HCT116 (cell line): ENCODE measurements at regions not wholly inside any gene's neighbourhood (a gene's known extent, or its start where the extent isn't known, plus 50 kb on each side); places are given as distances from the start of the nearest gene placed in this dataset.

Source experiments
- ATAC-seq: fragments of 200-7000 bp; cut with Tn5 transposase; 2 replicates; pipeline ENCODE4 v1.9.1; 2020; ENCODE audit warnings: mild to moderate bottlenecking, moderate library complexity
- BruUV-seq: library from RNA; stranded (reverse); fragments of 400-500 nt; replicated peaks from 2 replicates; lab custom pipeline; 2021; lab: Mats Ljungman, UMichigan
- CTCF ChIA-PET: fragments of 300-600 bp; sonication (Branson Sonifier 250); formaldehyde crosslinking; loops from one replicate; lab custom pipeline; 2021; ENCODE audit warnings: antibody characterized with exemption; lab: Charles Lee
- POLR2A ChIA-PET: fragments of 300-600, 350-600 bp; sonication (Branson Sonifier 250); formaldehyde crosslinking; loops from one replicate; lab custom pipeline; 2021; ENCODE audit warnings: antibody characterized with exemption; lab: Charles Lee
- RAD21 ChIA-PET, 2 experiments: fragments of 300-600 bp; sonication (Branson Sonifier 250); formaldehyde crosslinking; loops; one replicate each; lab custom pipeline; 2023; ENCODE audit warnings: low total read pairs in 2 of 2; ENCODE audit not compliant: uncharacterized antibody in 2 of 2, unreplicated experiment in 2 of 2, low non-redundant PET in 1 of 2; lab: Charles Lee
- DNase-seq: peaks from one replicate; pipeline ENCODE4 v3.0.0-alpha.2; 2010; ENCODE audit warnings: low read depth, low spot score
- H2AFZ ChIP-seq: fragments of 200-600 bp; shearing (Covaris generic), sonication (generic); 2 replicates; pipeline ENCODE4 v1.6.1; 2017; ENCODE audit warnings: low read depth, mixed run types, mixed read lengths, antibody characterized with exemption, low read length; ENCODE audit not compliant: poor library complexity, severe bottlenecking
- H3K27ac ChIP-seq: 2 replicates; pipeline ENCODE4 v1.5.1; 2012; ENCODE audit warnings: low read depth, low read length
- H3K27me3 ChIP-seq: fragments of 200-600 bp; sonication (generic); 2 replicates; pipeline ENCODE4 v1.6.1; 2016; ENCODE audit warnings: mixed run types, low read length, mixed read lengths; ENCODE audit not compliant: insufficient read depth
- H3K36me3 ChIP-seq, 2 experiments: fragments of 200-500 bp in 1 of 2; fragments of 200-600 bp in 1 of 2; sonication (Bioruptor generic) in 1 of 2; sonication (generic) in 1 of 2; 2 replicates each; pipeline versions ENCODE4 v1.5.1 to v1.6.1; 2014 to 2016; ENCODE audit warnings: low read length in 2 of 2, inconsistent platforms in 1 of 2, mixed read lengths in 1 of 2, mixed run types in 1 of 2; ENCODE audit not compliant: insufficient read depth in 2 of 2, control insufficient read depth in 1 of 2
- H3K4me1 ChIP-seq, 2 experiments: fragments of 200-600 bp in 1 of 2; sonication (generic) in 1 of 2; 2 replicates each; pipeline versions ENCODE4 v1.5.1 to v1.6.1; 2012 to 2017; ENCODE audit warnings: low read length in 2 of 2, inconsistent platforms in 1 of 2, mild to moderate bottlenecking in 1 of 2, mixed read lengths in 1 of 2, mixed run types in 1 of 2, moderate library complexity in 1 of 2; ENCODE audit not compliant: insufficient read depth in 2 of 2, control insufficient read depth in 1 of 2
- H3K4me2 ChIP-seq: fragments of 200-600 bp; sonication (generic); 2 replicates; pipeline ENCODE4 v1.6.1; 2017; ENCODE audit warnings: mixed run types, low read length, mixed read lengths
- H3K4me3 ChIP-seq, 2 experiments: fragments of 200-600 bp in 1 of 2; sonication (generic) in 1 of 2; replicated peaks in 1 of 2; 2 replicates each; pipeline ENCODE4 v1.5.1; 2011 to 2016; ENCODE audit warnings: low read length in 2 of 2, control low read depth in 1 of 2, low read depth in 1 of 2, mild to moderate bottlenecking in 1 of 2, mixed read lengths in 1 of 2, mixed run types in 1 of 2
- H3K79me2 ChIP-seq: fragments of 200-600 bp; sonication (generic); 2 replicates; pipeline ENCODE4 v1.6.1; 2017; ENCODE audit warnings: mild to moderate bottlenecking, mixed run types, low read length, moderate library complexity, mixed read lengths; ENCODE audit not compliant: insufficient read depth
- H3K9ac ChIP-seq: fragments of 200-600 bp; sonication (generic); 2 replicates; pipeline ENCODE4 v1.6.1; 2016; ENCODE audit warnings: low read length, mixed read lengths
- H3K9me2 ChIP-seq: fragments of 200-600 bp; sonication (generic), shearing (Covaris generic); 2 replicates; pipeline ENCODE4 v1.6.1; 2017; ENCODE audit warnings: mixed run types, mild to moderate bottlenecking, moderate library complexity; ENCODE audit not compliant: insufficient read depth
- H3K9me3 ChIP-seq, 2 experiments: fragments of 200-500 bp in 1 of 2; fragments of 200-600 bp in 1 of 2; sonication (Bioruptor generic) in 1 of 2; sonication (generic) in 1 of 2; 2 replicates each; pipeline ENCODE4 v1.6.1; 2014 to 2017; ENCODE audit warnings: low read length in 2 of 2, mixed read lengths in 2 of 2, inconsistent platforms in 1 of 2, low read depth in 1 of 2, mild to moderate bottlenecking in 1 of 2, mixed run types in 1 of 2, moderate library complexity in 1 of 2; ENCODE audit not compliant: control insufficient read depth in 1 of 2, insufficient read depth in 1 of 2
- H4K20me1 ChIP-seq: fragments of 200-600 bp; sonication (generic), shearing (Covaris generic); 2 replicates; pipeline ENCODE4 v1.6.1; 2017; ENCODE audit warnings: mixed run types, mild to moderate bottlenecking, moderate library complexity; ENCODE audit not compliant: insufficient read depth
- FOSL1 ChIP-seq: IDR thresholded peaks from 2 replicates; pipeline ENCODE4 v1.6.1; 2012; ENCODE audit warnings: low read depth
- POLR2AphosphoS5 ChIP-seq: IDR thresholded peaks from 2 replicates; pipeline ENCODE4 v1.6.1; 2011; ENCODE audit warnings: mild to moderate bottlenecking, low read depth, low read length, moderate library complexity
- TCF7L2 ChIP-seq: IDR thresholded peaks from 2 replicates; pipeline ENCODE4 v1.7.0; 2011; ENCODE audit warnings: borderline replicate concordance, inconsistent platforms; ENCODE audit not compliant: insufficient read depth, insufficient read length; ENCODE audit errors: extremely low read depth
- ZBTB33 ChIP-seq: IDR thresholded peaks from 2 replicates; pipeline ENCODE4 v1.6.1; 2011; ENCODE audit warnings: mild to moderate bottlenecking, low read length, moderate library complexity; ENCODE audit not compliant: insufficient replicate concordance; ENCODE audit errors: extremely low read depth
- intact Hi-C: fragments of 100-400 bp; cut with micrococcal nuclease; formaldehyde crosslinking; loops from 2 replicates; pipeline ENCODE4 v1.10.0; 2022
- TF ChIP-seq, protein P1 (sequence below): IDR thresholded peaks from 2 replicates; pipeline ENCODE4 v1.6.1; 2012
- TF ChIP-seq, protein P2 (sequence below): IDR thresholded peaks from 2 replicates; pipeline ENCODE4 v1.6.1; 2012; ENCODE audit warnings: low read depth

GRCh38 chr10:2627969-2628368, 439.4 kb upstream of the PFKP start:
- BruUV-seq = no TSS peak
- ChIA-PET CTCF (no interaction called here), POLR2A (no interaction called here), RAD21 (no interaction called here)
- ATAC-seq = no peak
- intact Hi-C loops = no loop called here
- no peaks in the 10 kb centered on the region for H3K4me1 ChIP-seq
- no peak for DNase-seq
- no peak overlapping the region for H3K9ac ChIP-seq
- H4K20me1 ChIP-seq = no peaks in the 10 kb centered on the region
- no peaks in the 10 kb centered on the region for H3K9me2 ChIP-seq
- no peak for TF ChIP-seq POLR2AphosphoS5
- no peak for TF ChIP-seq TCF7L2
- TF ChIP-seq, protein P1, sequence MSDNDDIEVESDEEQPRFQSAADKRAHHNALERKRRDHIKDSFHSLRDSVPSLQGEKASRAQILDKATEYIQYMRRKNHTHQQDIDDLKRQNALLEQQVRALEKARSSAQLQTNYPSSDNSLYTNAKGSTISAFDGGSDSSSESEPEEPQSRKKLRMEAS = no peak
- TF ChIP-seq ZBTB33 = no peak
- TF ChIP-seq, protein P2, sequence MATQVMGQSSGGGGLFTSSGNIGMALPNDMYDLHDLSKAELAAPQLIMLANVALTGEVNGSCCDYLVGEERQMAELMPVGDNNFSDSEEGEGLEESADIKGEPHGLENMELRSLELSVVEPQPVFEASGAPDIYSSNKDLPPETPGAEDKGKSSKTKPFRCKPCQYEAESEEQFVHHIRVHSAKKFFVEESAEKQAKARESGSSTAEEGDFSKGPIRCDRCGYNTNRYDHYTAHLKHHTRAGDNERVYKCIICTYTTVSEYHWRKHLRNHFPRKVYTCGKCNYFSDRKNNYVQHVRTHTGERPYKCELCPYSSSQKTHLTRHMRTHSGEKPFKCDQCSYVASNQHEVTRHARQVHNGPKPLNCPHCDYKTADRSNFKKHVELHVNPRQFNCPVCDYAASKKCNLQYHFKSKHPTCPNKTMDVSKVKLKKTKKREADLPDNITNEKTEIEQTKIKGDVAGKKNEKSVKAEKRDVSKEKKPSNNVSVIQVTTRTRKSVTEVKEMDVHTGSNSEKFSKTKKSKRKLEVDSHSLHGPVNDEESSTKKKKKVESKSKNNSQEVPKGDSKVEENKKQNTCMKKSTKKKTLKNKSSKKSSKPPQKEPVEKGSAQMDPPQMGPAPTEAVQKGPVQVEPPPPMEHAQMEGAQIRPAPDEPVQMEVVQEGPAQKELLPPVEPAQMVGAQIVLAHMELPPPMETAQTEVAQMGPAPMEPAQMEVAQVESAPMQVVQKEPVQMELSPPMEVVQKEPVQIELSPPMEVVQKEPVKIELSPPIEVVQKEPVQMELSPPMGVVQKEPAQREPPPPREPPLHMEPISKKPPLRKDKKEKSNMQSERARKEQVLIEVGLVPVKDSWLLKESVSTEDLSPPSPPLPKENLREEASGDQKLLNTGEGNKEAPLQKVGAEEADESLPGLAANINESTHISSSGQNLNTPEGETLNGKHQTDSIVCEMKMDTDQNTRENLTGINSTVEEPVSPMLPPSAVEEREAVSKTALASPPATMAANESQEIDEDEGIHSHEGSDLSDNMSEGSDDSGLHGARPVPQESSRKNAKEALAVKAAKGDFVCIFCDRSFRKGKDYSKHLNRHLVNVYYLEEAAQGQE = no peak
- TF ChIP-seq FOSL1 = no peak
- H3K4me3 ChIP-seq = no peak overlapping the region
- peaks cover 0 to 14% of the 10 kb centered on the region in 2 experiments; a peak in 2 of 4 replicates for H3K9me3 ChIP-seq
- no peaks in the 10 kb centered on the region for H3K27me3 ChIP-seq
- no peak overlapping the region for H3K4me2 ChIP-seq
- H2AFZ ChIP-seq = no peak overlapping the region
- H3K27ac ChIP-seq = no peak overlapping the region
- no peaks in the 10 kb centered on the region for H3K36me3 ChIP-seq
- H3K79me2 ChIP-seq = no peaks in the 10 kb centered on the region
